PC-3 (cell line): ENCODE measurements at regions not wholly inside any gene's neighbourhood (a gene's known extent, or its start where the extent isn't known, plus 50 kb on each side); places are given as distances from the start of the nearest gene placed in this dataset.

Experiments
- ATAC-seq: fragments of 200-7000 bp; cut with Tn5 transposase; 2 replicates; pipeline ENCODE4 v1.9.1; 2020; ENCODE audit warnings: mild to moderate bottlenecking, moderate library complexity
- BruUV-seq: library from RNA; stranded (reverse); fragments of 400-500 nt; replicated peaks from 2 replicates; lab custom pipeline; 2021; lab: Mats Ljungman, UMichigan
- CTCF ChIA-PET: fragments of 300-600 bp; sonication (Branson Sonifier 250); formaldehyde crosslinking; loops from one replicate; lab custom pipeline; 2022; ENCODE audit warnings: antibody characterized with exemption; lab: Charles Lee
- POLR2A ChIA-PET: fragments of 300-600 bp; sonication (Branson Sonifier 250); formaldehyde crosslinking; loops from one replicate; lab custom pipeline; 2022; ENCODE audit warnings: antibody characterized with exemption; ENCODE audit not compliant: unreplicated experiment; lab: Charles Lee
- DNase-seq: peaks from one replicate; pipeline ENCODE4 v3.0.0-alpha.2; 2015
- H2AFZ ChIP-seq: fragments of 300-600 bp; sonication (generic); 2 replicates; pipeline ENCODE4 v1.6.0; 2016; ENCODE audit warnings: antibody characterized with exemption, low read length
- H3F3A ChIP-seq: fragments of 300-600 bp; sonication (generic); one replicate; pipeline ENCODE4 v1.6.0; 2017; ENCODE audit warnings: antibody characterized with exemption, low read length, control low read depth, mild to moderate bottlenecking; ENCODE audit not compliant: unreplicated experiment
- H3K27ac ChIP-seq: fragments of 300-600 bp; sonication (generic); 2 replicates; pipeline ENCODE4 v1.5.1; 2016; ENCODE audit warnings: mild to moderate bottlenecking, low read length
- H3K27me3 ChIP-seq: fragments of 300-600 bp; sonication (generic); 2 replicates; pipeline ENCODE4 v1.6.1; 2016; ENCODE audit warnings: low read length, mixed read lengths
- H3K36me3 ChIP-seq: fragments of 300-600 bp; sonication (generic); 2 replicates; pipeline ENCODE4 v1.6.1; 2016; ENCODE audit warnings: low read depth, mixed run types, low read length, mixed read lengths
- H3K4me1 ChIP-seq: fragments of 300-600 bp; sonication (generic); 2 replicates; pipeline ENCODE4 v1.5.1; 2016; ENCODE audit warnings: low read length; ENCODE audit not compliant: insufficient read depth
- H3K4me2 ChIP-seq: fragments of 300-600 bp; sonication (generic); 2 replicates; pipeline ENCODE4 v1.6.0; 2016; ENCODE audit warnings: low read length
- H3K4me3 ChIP-seq: fragments of 300-600 bp; sonication (generic); 2 replicates; pipeline ENCODE4 v1.5.1; 2016; ENCODE audit warnings: mild to moderate bottlenecking, low read length, mixed read lengths
- H3K79me2 ChIP-seq: fragments of 300-600 bp; sonication (generic); 2 replicates; pipeline ENCODE4 v1.6.1; 2017; ENCODE audit warnings: low read length, mixed read lengths
- H3K9ac ChIP-seq: fragments of 300-600 bp; sonication (generic); 2 replicates; pipeline ENCODE4 v1.6.0; 2016; ENCODE audit warnings: mild to moderate bottlenecking, low read length
- H3K9me2 ChIP-seq: fragments of 300-600 bp; sonication (generic); replicated peaks from 2 replicates; pipeline ENCODE4 v1.6.1; 2016; ENCODE audit warnings: mixed run types, low read length, mixed read lengths
- H3K9me3 ChIP-seq: fragments of 300-600 bp; sonication (generic); 2 replicates; pipeline ENCODE4 v1.6.1; 2016; ENCODE audit warnings: low read length, mixed read lengths
- H4K20me1 ChIP-seq: fragments of 300-600 bp; sonication (generic); 2 replicates; pipeline ENCODE4 v1.6.1; 2016; ENCODE audit warnings: low read length, mixed read lengths
- CTCF ChIP-seq: fragments of 300-600 bp; sonication (generic); conservative IDR thresholded peaks from 2 replicates; pipeline ENCODE4 v1.5.1; 2017; ENCODE audit warnings: antibody characterized with exemption, low read depth, mild to moderate bottlenecking, low read length
- EZH2 ChIP-seq: fragments of 300-600 bp; sonication (generic); IDR thresholded peaks from one replicate; pipeline ENCODE4 v1.6.1; 2017; ENCODE audit warnings: antibody characterized with exemption, mild to moderate bottlenecking, low read length; ENCODE audit not compliant: unreplicated experiment
- EZH2phosphoT487 ChIP-seq: fragments of 300-600 bp; sonication (generic); IDR thresholded peaks from 2 replicates; pipeline ENCODE4 v1.6.1; 2018; ENCODE audit warnings: mild to moderate bottlenecking, antibody characterized with exemption, low read length, borderline replicate concordance
- intact Hi-C: fragments of 100-400 bp; cut with micrococcal nuclease; formaldehyde crosslinking; loops from 2 replicates; pipeline ENCODE4 v1.9.0; 2023

DNA sequence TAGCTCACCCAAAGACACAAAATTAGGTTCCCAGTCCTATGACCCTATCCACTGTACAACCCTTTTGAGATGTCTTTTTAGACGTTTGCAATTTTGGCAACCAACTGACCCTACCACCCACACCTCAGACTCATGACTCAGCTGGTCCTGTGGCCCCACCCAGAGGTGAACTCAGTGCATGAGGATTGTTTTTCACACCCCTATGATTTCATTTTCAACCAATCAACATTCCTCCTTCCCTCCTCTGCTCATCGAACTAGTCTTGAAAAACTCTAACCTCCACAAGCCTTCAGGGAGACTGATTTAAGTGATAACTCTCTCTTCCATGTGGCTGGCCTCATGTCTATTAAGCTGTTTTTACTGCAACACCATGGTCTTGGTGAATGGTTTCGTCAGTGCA lies 350.7 kb downstream of the UQCRFS1 start:
- DNase-seq = no peak
- Histone ChIP-seq H3K4me3 (no peak overlapping the region), H3K9me2 (no peaks in the 10 kb centered on the region), H3F3A (no peaks in the 10 kb centered on the region), H3K4me1 (no peaks in the 10 kb centered on the region), H3K27me3 (no peaks in the 10 kb centered on the region), H3K27ac (no peak overlapping the region), H2AFZ (no peak overlapping the region), H3K4me2 (no peak overlapping the region), H3K79me2 (no peaks in the 10 kb centered on the region), H4K20me1 (no peaks in the 10 kb centered on the region), H3K36me3 (no peaks in the 10 kb centered on the region), H3K9ac (no peak overlapping the region), H3K9me3 (no peaks in the 10 kb centered on the region)
- ChIA-PET CTCF (no interaction called here), POLR2A (no interaction called here)
- intact Hi-C loops = no loop called here
- TF ChIP-seq EZH2phosphoT487 (no peak), CTCF (no peak), EZH2 (no peak)
- no peak for ATAC-seq
- no TSS peak for BruUV-seq

GRCh38 chr19:28859811-28860210 lies 353.1 kb downstream of the UQCRFS1 start:
- Histone ChIP-seq H4K20me1 (no peaks in the 10 kb centered on the region), H3K9ac (no peak overlapping the region), H2AFZ (no peak overlapping the region), H3K9me2 (no peaks in the 10 kb centered on the region), H3F3A (no peaks in the 10 kb centered on the region), H3K4me2 (no peak overlapping the region), H3K27ac (no peak overlapping the region), H3K27me3 (no peaks in the 10 kb centered on the region), H3K4me1 (no peaks in the 10 kb centered on the region), H3K4me3 (no peak overlapping the region), H3K79me2 (no peaks in the 10 kb centered on the region), H3K36me3 (no peaks in the 10 kb centered on the region), H3K9me3 (no peaks in the 10 kb centered on the region)
- BruUV-seq = no TSS peak
- TF ChIP-seq EZH2phosphoT487 (no peak), EZH2 (no peak), CTCF (no peak)
- intact Hi-C loops = no loop called here
- DNase-seq = no peak
- ChIA-PET CTCF (no interaction called here), POLR2A (no interaction called here)
- no peak for ATAC-seq

GRCh38 chr19:28858933-28859332 lies 354.0 kb downstream of the UQCRFS1 start:
- Histone ChIP-seq H3K4me1 (no peaks in the 10 kb centered on the region), H3K36me3 (no peaks in the 10 kb centered on the region), H3K4me3 (no peak overlapping the region), H3K9me3 (no peaks in the 10 kb centered on the region), H2AFZ (no peak overlapping the region), H3K9me2 (no peaks in the 10 kb centered on the region), H3F3A (no peaks in the 10 kb centered on the region), H4K20me1 (no peaks in the 10 kb centered on the region), H3K27ac (no peak overlapping the region), H3K4me2 (no peak overlapping the region), H3K27me3 (no peaks in the 10 kb centered on the region), H3K9ac (no peak overlapping the region), H3K79me2 (no peaks in the 10 kb centered on the region)
- intact Hi-C loops = no loop called here
- DNase-seq (no peak), ATAC-seq (no peak)
- TF ChIP-seq CTCF = no peak
- TF ChIP-seq EZH2phosphoT487 = no peak
- TF ChIP-seq EZH2 = no peak
- BruUV-seq = no TSS peak
- ChIA-PET CTCF (no interaction called here), POLR2A (no interaction called here)
